GM18517 (cell line): ENCODE measurements at regions not wholly inside any gene's neighbourhood (a gene's known extent, or its start where the extent isn't known, plus 50 kb on each side); places are given as distances from the start of the nearest gene placed in this dataset.

ENCODE experiments used
- ATAC-seq: cut with Tn5 transposase; IDR thresholded peaks from one replicate; pipeline ENCODE4 v1.9.1; 2021; ENCODE audit warnings: mild to moderate bottlenecking, moderate library complexity; ENCODE audit not compliant: unreplicated experiment

GRCh38 chr9:13429301-13430190, 150.1 kb upstream of the MPDZ start:
- no peak for ATAC-seq

GRCh38 chr9:13428766-13429165, 149.3 kb upstream of the MPDZ start:
- no peak for ATAC-seq

- no peak for ATAC-seq
These were observed 148.1 kb upstream of the MPDZ start for GRCh38 chr9:13427587-13427986.

GRCh38 chr9:13426606-13427005, 147.1 kb upstream of the MPDZ start:
- no peak for ATAC-seq

GRCh38 chr9:13424872-13425271, 145.4 kb upstream of the MPDZ start:
- no peak for ATAC-seq

GRCh38 chr9:13424204-13424603, 144.7 kb upstream of the MPDZ start:
- ATAC-seq = no peak

- ATAC-seq = no peak
These were observed 134.9 kb upstream of the MPDZ start for GRCh38 chr9:13414349-13414748.

- ATAC-seq = no peak
These were observed 132.8 kb upstream of the MPDZ start for GRCh38 chr9:13412331-13412730.

- no peak for ATAC-seq
These were observed 132.3 kb upstream of the MPDZ start for GRCh38 chr9:13411791-13412190.

GRCh38 chr9:13410566-13411031, 131.1 kb upstream of the MPDZ start:
- ATAC-seq = no peak

GRCh38 chr9:13397661-13398060, 118.2 kb upstream of the MPDZ start:
- ATAC-seq = no peak

- ATAC-seq = no peak
These were observed 117.7 kb upstream of the MPDZ start for GRCh38 chr9:13397220-13397619.

- ATAC-seq = no peak
These were observed 116.9 kb upstream of the MPDZ start for GRCh38 chr9:13396418-13396817.

GRCh38 chr9:13395156-13395555, 115.7 kb upstream of the MPDZ start:
- no peak for ATAC-seq

GRCh38 chr9:13388157-13388556, 108.7 kb upstream of the MPDZ start:
- ATAC-seq = no peak

- no peak for ATAC-seq
These were observed 108.2 kb upstream of the MPDZ start for GRCh38 chr9:13387734-13388067.

- no peak for ATAC-seq
These were observed 107.6 kb upstream of the MPDZ start for GRCh38 chr9:13386935-13387733.

GRCh38 chr9:13386316-13386715, 106.8 kb upstream of the MPDZ start:
- no peak for ATAC-seq

GRCh38 chr9:13383855-13384254, 104.4 kb upstream of the MPDZ start:
- no peak for ATAC-seq

GRCh38 chr9:13383216-13383615, 103.7 kb upstream of the MPDZ start:
- no peak for ATAC-seq

- no peak for ATAC-seq
These were observed 103.1 kb upstream of the MPDZ start for GRCh38 chr9:13382595-13382994.

- ATAC-seq = no peak
These were observed 101.4 kb upstream of the MPDZ start for GRCh38 chr9:13380903-13381302.
